Right hindlimb (tissue), 1 donor: ENCODE measurements at regions not wholly inside any gene's neighbourhood (a gene's known extent, or its start where the extent isn't known, plus 50 kb on each side); places are given as distances from the start of the nearest gene placed in this dataset.
A peak's percentile ranks its signal among the peaks of the same experiment; 100 is the strongest.

ENCODE experiments used
- DNase-seq: peaks from one replicate; pipeline ENCODE4 v3.0.0-alpha.2; 2018

GRCh38 chr12:25058012-25058411 is 109.1 kb upstream of the BCAT1 start:
- no peak for DNase-seq

DNA sequence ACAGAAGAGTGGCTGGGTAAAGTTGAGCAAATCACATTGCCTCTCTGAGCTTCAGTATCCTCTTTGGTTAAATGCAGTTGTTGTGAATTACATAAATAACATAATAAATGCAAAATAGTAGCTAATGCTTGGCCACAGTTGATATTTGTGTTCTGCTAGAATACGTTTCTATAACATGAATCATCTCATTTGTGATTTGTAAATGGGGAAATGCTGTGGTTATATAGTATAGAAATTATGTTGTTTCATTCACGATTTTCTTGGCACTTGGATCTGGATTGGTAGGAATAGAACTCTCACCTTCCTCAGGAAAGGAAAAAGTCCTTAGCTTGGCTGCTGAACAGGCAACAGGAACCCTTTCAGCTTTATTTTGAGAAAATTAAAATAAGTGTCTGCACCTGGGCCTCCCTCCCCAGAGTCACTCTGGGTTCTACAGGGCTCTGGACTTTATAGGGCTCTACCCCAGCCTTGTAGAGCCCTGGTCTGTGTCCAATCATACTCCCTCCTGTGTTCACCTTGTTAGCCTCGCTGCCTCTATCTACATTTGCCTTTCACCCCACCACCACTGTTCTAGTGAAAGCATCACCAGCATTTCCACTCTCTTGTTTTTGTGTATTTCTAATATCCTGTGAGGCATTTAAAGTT is 107.7 kb upstream of the BCAT1 start:
- no peak for DNase-seq

DNA sequence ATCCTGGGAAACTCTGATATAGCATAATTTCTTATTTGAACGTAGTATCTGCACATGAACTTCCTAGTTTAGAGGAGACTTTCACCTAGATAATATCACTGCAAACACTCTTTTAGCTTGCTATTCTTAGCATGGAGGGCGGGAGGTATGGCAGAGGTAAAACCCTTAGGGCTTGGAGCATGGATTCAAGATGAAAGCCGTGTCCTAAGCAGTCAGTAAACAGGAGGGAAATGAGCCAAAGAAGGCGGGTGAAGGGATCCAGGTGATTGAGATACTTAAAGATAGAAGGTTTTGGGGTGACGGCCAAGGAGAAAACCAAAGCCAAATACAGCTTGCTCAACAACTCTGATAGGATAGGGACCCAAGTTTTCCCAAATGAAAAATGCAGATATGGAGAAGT is 107.1 kb upstream of the BCAT1 start:
- no peak for DNase-seq

- no peak for DNase-seq
Observed at GRCh38 chr12:25054783-25055144, 105.9 kb upstream of the BCAT1 start.

GRCh38 chr12:25054076-25054782 is 105.3 kb upstream of the BCAT1 start:
- DNase-seq: no peak

DNA sequence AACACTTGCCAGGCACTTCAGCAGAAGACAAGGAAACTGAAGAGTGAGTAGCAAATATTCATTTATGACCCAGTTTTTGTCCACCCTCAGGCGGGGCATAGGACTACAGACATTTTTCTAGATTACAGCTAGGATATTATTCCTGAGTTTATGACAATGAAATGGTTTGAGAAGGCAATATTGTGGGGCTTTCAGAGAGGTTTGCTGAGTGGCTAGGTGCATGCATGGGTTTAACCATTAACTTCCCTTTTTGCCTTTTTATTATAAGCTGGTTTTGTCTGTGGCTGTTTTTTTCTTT is 104.0 kb upstream of the BCAT1 start:
- DNase-seq: no peak

- peak; percentile 18 for DNase-seq
Observed at GRCh38 chr12:25052196-25052913, 103.5 kb upstream of the BCAT1 start.

DNA sequence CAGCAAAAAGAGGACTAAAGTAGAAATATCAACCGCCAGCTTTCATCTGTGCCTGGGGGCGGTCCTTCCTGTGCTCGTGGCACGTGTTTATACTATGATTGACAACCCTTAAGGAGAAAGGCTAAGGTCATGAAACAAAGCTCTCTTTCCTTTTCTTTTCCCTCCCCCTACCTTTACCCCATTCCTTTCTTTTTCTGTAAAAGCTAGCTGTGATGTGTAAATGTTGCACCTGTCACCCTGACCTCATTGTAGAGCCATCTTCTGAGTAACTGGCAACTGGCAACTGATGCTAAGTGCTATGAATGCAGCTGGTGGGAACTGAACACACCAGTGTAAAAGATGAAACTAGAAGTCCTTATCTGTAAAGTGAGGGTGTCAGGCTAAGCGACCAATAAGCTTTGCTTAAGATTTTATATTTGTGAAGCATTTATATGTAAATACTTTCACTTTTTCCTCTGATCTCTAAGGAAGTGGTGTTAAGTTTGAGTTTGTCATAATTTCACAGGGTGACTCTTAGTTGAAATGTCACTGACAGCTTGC is 102.8 kb upstream of the BCAT1 start:
- DNase-seq: no peak

DNA sequence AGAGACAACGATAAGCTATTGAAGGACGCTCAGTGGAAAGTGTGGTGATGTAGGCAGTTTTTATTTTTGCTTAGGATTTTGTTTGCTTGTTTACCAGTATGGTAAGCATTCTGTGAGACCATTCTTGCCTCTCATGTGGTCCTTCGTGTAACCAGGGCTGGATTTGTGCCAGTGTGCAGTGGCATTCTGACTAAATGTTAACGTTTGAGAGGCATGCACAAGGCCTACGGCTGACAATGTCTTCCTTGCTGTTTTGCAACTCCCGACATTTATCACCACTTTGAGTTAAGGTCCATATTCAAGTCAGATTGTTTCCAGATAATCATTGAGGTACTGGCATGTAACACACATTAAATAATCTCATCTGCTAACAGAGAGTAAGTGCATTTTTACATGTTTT is 102.3 kb upstream of the BCAT1 start:
- no peak for DNase-seq

GRCh38 chr12:25045869-25046268 is 97.0 kb upstream of the BCAT1 start:
- no peak for DNase-seq

DNA sequence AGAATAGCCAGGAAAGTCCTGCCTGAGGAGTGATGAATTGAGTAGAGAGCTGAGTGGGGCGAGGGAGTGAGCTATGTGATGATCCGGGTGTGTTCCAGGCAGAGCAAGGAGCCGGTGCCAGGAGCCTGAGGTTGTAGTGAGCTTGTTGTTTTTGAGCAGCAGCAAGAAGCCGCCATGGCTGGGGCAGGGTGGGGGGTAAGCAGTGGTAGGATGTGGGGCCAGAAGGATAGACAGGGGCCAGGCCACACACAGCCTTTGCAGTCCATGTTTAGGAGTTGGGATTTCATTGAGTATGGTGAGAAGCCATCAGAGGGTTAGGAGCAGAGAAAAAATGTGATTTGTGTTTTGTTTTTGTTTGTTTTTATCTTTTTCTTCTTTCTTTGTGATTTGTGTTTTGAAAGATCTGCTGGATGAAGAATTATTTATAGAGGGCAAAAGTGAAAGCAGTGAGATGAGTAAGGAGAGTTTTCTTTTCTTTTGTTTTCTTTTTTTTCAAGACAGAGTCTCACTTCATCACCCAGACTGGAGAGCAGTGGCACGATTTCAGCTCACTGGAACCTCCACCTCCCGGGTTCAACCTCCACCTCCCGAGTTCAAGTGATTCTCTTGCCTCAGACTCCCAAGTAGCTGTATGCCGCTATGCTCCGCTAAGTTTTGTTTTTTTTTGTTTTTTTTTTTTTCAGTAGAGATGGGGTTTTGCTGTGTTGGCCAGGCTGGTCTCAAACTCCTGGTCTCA is 92.3 kb upstream of the BCAT1 start:
- DNase-seq: no peak

DNA sequence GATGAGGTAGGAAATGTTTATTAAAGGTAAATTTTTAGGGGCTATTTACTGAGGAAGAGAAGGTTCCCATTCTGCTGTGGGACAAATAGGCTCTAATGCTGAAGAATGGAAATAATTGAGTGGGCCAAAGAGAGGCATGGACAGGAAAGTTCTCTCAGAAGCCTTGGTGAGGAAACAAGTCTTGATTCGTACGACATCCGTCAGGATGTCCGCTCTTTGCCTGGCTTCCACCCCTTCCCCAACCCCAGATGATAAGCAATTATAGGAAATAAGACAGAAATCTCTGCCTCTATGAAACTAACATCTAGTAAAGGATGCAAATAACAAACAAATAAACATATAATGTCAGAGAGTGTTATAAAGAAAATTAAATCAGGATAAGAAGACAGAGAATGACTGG is 91.7 kb upstream of the BCAT1 start:
- DNase-seq: no peak

- DNase-seq: no peak
Observed at GRCh38 chr12:25034676-25035075, 85.8 kb upstream of the BCAT1 start.

- no peak for DNase-seq
Observed at GRCh38 chr12:25025951-25026490, 77.1 kb upstream of the BCAT1 start.

DNA sequence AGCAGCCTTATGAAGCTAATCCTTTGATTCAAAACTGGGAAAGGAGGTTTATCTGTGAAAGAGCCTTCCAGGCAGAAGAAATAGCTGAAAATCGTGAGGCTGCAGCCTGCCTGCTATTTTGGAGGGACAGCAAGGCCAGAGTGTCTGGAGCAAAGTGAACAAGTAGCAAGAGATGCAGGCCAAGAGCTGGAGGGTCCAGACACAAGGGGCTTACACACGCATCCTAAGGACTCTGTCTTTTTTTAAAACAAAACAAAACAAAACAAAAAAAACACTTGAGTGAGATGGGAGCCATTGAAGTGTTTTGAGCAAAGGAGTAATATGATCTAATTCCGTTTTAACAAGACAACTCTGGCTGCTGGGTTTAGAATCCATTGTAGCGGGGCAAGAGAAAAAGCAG is 76.4 kb upstream of the BCAT1 start:
- DNase-seq: no peak

DNA sequence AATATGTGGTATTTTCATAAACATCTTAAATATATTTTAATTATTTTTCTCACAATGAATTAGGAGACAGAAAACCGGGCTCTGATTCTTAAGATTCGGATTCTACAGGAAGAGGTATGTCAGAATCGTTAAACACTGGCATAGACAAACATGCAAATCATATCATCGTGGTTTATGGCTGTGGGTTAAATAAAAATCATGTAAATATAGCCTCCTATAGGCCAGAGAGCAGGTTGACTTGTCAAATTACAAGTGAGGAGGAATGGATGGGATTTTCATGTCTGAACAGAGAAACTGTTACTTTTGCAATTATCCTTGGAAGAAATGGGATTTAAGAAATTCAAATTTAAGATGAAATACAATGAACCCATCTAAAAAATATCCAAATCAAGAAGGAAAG is 74.9 kb upstream of the BCAT1 start:
- DNase-seq: no peak

DNA sequence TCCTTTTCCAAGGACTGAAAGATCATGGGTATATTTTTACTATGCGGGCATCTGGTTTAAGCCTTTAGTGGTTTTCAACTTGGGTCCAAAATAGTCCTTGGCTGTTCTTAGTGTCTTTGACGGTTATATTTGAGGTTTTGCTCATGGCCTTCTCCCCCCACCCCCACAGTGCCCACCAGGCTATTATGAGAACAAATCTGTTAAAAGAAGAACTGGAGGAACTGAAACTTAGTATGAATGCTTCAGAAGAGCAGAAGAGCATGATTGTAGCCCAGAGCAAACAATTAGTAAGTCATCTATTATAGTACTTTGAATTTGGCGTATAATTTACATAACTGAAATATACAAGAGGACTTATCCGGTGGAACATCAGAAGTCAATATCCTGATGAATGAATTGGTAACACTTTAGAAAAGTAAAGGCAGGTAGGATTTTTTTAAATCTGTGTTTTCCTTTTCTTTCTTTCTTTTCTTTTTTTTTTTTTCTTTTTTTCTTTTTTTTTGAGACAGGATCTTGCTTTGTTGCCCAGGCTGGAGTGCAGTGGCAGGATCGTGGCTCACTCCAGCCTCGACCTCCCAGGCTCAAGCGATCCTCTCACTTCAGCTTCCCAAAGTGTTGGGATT is 71.8 kb upstream of the BCAT1 start:
- DNase-seq: no peak

DNA sequence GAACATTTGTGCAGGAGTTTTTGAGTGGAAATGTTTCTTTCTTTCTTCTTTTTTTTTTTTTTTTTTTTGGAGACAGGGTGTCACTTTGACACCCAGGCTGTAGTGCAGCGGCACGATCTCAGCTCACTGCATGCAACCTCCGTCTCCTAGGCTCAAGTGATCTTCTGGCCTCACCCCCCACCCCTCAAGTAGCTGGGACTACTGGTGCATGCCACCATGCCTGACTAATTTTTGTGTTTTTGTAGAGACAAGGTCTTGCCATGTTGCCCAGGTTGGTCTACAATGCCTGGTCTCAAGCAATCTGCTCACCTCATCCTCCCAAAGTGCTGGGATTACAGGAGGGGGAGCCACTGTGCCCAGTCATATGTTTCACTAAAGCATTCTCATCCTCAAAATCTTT is 69.2 kb upstream of the BCAT1 start:
- no peak for DNase-seq

GRCh38 chr12:25017336-25017735 is 68.4 kb upstream of the BCAT1 start:
- no peak for DNase-seq

GRCh38 chr12:25014961-25015360 is 66.1 kb upstream of the BCAT1 start:
- DNase-seq: no peak

DNA sequence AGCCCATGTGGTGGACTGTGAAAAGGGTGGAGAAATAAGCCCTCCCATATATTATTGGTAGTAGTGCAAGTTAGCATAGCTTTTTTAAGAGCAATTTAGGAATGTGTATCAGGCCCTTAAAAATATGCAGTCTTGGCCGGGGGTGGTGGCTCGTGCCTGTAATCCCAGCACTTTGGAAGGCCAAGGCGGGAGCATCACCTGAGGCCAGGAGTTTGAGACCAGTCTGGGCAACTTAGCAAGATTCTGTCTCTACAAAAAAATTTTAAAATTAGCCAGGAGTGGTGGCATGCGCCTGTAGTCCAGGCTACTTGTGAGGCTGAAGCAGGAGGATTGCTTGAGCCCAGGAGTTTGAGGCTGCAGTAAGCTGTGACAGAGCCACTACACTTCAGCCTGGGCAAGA is 64.2 kb upstream of the BCAT1 start:
- no peak for DNase-seq

DNA sequence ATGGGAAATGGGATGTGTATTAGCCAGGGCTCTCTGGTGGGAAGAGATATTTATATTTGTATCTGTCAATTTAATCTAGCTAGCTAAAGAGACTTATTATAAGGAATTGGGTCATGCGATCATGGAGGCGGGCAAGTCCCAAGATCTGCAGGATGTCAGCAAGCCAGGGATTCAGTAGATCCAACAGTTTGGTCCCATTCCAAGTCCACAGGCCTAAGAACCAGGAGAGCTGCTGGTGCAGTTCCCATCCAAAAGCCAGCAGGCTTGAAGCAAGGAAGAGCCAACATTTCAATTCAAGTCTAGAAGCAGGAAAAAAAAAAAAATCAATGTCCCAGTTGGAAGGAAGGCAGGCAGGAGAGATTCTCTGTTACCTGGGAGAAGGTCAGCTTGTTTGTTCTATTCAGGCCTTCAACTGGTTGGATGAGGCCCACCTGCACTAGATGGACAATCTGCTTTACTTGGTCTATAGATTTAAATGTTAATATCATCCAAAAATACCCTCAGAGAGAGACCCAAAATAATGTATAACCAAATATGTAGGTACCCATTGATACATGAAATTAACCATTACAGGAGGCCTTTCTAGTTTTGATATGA is 60.7 kb upstream of the BCAT1 start:
- DNase-seq: no peak
